Naive thymus-derived CD4-positive, alpha-beta T cell (primary cell): ENCODE measurements at regions not wholly inside any gene's neighbourhood (a gene's known extent, or its start where the extent isn't known, plus 50 kb on each side); places are given as distances from the start of the nearest gene placed in this dataset.

ENCODE experiments used
- ATAC-seq: fragments of 150-1000 bp; cut with Tn5 transposase; 2 replicates; pipeline ENCODE4 v1.10.0; 2021; ENCODE audit warnings: mild to moderate bottlenecking, moderate library complexity
- CTCF ChIA-PET: fragments of 350-600 bp; sonication (Branson Sonifier 250); formaldehyde crosslinking; loops from one replicate; lab custom pipeline; 2021; ENCODE audit warnings: antibody characterized with exemption; lab: Charles Lee
- POLR2A ChIA-PET: fragments of 350-600 bp; sonication (Branson Sonifier 250); formaldehyde crosslinking; loops from one replicate; lab custom pipeline; 2021; ENCODE audit warnings: antibody characterized with exemption, inconsistent platforms; lab: Charles Lee
- DNase-seq, 9 donors: peaks; one replicate each; pipeline versions ENCODE4 v3.0.0 to v3.0.0-alpha.2; 2020 to 2022; ENCODE audit warnings: mixed read lengths in 1 of 9
- H3K27ac ChIP-seq: one replicate; pipeline ENCODE4 v1.7.0; 2013; ENCODE audit warnings: mild to moderate bottlenecking, low read depth, low read length, moderate library complexity
- H3K27me3 ChIP-seq, 2 donors: one replicate each; pipeline ENCODE4 v1.7.0; 2013; ENCODE audit warnings: low read length in 2 of 2, mild to moderate bottlenecking in 2 of 2, moderate library complexity in 2 of 2; ENCODE audit not compliant: control insufficient read depth in 2 of 2, insufficient read depth in 2 of 2
- H3K36me3 ChIP-seq, 3 experiments: 1 replicate in 2 of 3; 2 replicates in 1 of 3; pipeline ENCODE4 v1.7.0; 2013; ENCODE audit warnings: low read length in 3 of 3, mild to moderate bottlenecking in 3 of 3, moderate library complexity in 1 of 3; ENCODE audit not compliant: insufficient read depth in 3 of 3, control insufficient read depth in 2 of 3
- H3K4me1 ChIP-seq, 2 donors: one replicate each; pipeline ENCODE4 v1.7.0; 2013; ENCODE audit warnings: low read length in 2 of 2, mild to moderate bottlenecking in 2 of 2, moderate library complexity in 1 of 2; ENCODE audit not compliant: control insufficient read depth in 2 of 2, insufficient read depth in 2 of 2
- H3K4me3 ChIP-seq: 2 replicates; pipeline ENCODE4 v1.7.0; 2013; ENCODE audit warnings: mild to moderate bottlenecking, low read length
- H3K9me3 ChIP-seq, 3 experiments: 1 replicate in 2 of 3; 2 replicates in 1 of 3; pipeline ENCODE4 v1.7.0; 2013; ENCODE audit warnings: low read length in 3 of 3; ENCODE audit not compliant: control insufficient read depth in 2 of 3
- H3K27ac Mint-ChIP-seq, 9 donors: one replicate each; pipeline ENCODE4 v1.8.0; 2020 to 2022; ENCODE audit warnings: mixed read lengths in 9 of 9, mild to moderate bottlenecking in 8 of 9, moderate library complexity in 5 of 9, inconsistent platforms in 2 of 9
- H3K27me3 Mint-ChIP-seq, 5 donors: one replicate each; pipeline ENCODE4 v1.8.0; 2021 to 2022; ENCODE audit warnings: mixed read lengths in 5 of 5, mild to moderate bottlenecking in 1 of 5
- H3K36me3 Mint-ChIP-seq, 5 donors: one replicate each; pipeline ENCODE4 v1.8.0; 2020 to 2022; ENCODE audit warnings: mixed read lengths in 5 of 5, mild to moderate bottlenecking in 3 of 5, inconsistent platforms in 1 of 5
- H3K4me1 Mint-ChIP-seq, 7 donors: one replicate each; pipeline ENCODE4 v1.8.0; 2020 to 2022; ENCODE audit warnings: mixed read lengths in 7 of 7, mild to moderate bottlenecking in 3 of 7, inconsistent platforms in 1 of 7
- H3K4me3 Mint-ChIP-seq, 10 donors: one replicate each; pipeline ENCODE4 v1.8.0; 2020 to 2022; ENCODE audit warnings: mild to moderate bottlenecking in 10 of 10, mixed read lengths in 10 of 10, moderate library complexity in 6 of 10, inconsistent platforms in 2 of 10
- H3K9me3 Mint-ChIP-seq, 11 donors: one replicate each; pipeline ENCODE4 v1.8.0; 2020 to 2022; ENCODE audit warnings: mixed read lengths in 11 of 11, mild to moderate bottlenecking in 4 of 11, inconsistent platforms in 1 of 11, moderate library complexity in 1 of 11
- intact Hi-C, 2 donors: fragments of 100-400 bp; cut with micrococcal nuclease; formaldehyde crosslinking; loops; one replicate each; pipeline ENCODE4 v1.15.1; 2023

DNA sequence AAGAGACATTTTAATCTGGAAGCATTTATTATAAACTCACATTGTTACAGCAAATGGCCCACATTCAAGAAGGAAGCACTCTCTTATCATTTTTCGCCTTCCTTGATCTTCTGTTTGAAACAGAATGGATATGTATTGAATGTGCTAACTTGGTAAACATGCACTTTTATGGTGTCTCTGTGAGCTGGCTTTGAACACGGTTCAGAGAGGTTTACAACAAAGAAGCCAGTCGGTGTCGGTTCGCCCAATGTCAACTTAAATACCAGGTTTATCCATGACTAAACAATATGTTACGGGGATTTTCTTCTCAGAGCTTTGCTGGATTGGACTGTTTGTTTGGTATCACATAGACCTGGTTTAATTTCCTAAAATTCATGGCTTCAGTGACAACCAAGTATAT is 226.4 kb downstream of the TGFB2 start:
- DNase-seq = no peak
- no peaks in the 10 kb centered on the region for H3K4me1 ChIP-seq
- H3K27me3 Mint-ChIP-seq = no peaks in the 10 kb centered on the region
- no peaks in the 10 kb centered on the region for H3K4me1 Mint-ChIP-seq
- no peaks in the 10 kb centered on the region for H3K36me3 Mint-ChIP-seq
- H3K4me3 Mint-ChIP-seq = no peak overlapping the region
- no peak overlapping the region for H3K27ac ChIP-seq
- H3K27me3 ChIP-seq = no peaks in the 10 kb centered on the region
- no peaks in the 10 kb centered on the region for H3K9me3 ChIP-seq
- ATAC-seq = no peak
- ChIA-PET CTCF (no interaction called here), POLR2A (no interaction called here)
- intact Hi-C loops = no loop called here
- H3K36me3 ChIP-seq = no peaks in the 10 kb centered on the region
- H3K4me3 ChIP-seq = no peak overlapping the region
- H3K27ac Mint-ChIP-seq = no peak overlapping the region
- H3K9me3 Mint-ChIP-seq = peaks cover 0 to 6% (median 0%) of the 10 kb centered on the region in 11 donors

DNA sequence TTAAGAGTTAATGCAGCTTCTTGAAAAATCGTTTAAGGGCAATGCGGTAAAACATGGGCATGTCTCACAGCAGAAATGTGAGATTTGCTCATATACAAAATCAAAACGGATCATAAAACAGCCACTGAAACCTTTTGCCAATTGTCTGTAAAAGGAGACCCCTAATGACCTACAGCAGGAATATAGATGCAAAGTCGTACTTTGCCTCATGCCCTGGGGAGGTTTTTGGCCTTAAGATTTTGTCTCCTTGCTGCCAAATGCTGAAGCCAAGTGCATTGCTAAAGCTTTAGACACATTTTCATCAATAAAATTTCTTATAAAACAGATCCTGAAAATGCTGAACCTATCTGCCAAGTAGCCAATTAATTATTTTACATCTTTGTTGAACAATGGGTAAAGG is 226.9 kb downstream of the TGFB2 start:
- no peaks in the 10 kb centered on the region for H3K36me3 Mint-ChIP-seq
- peaks cover 0 to 7% (median 0%) of the 10 kb centered on the region in 11 donors for H3K9me3 Mint-ChIP-seq
- H3K27me3 Mint-ChIP-seq = no peaks in the 10 kb centered on the region
- Histone ChIP-seq H3K27ac (no peak overlapping the region), H3K4me1 (no peaks in the 10 kb centered on the region), H3K4me3 (no peak overlapping the region), H3K9me3 (no peaks in the 10 kb centered on the region), H3K27me3 (no peaks in the 10 kb centered on the region), H3K36me3 (no peaks in the 10 kb centered on the region)
- CTCF ChIA-PET = no interaction called here
- ATAC-seq (no peak), DNase-seq (no peak)
- no peaks in the 10 kb centered on the region for H3K4me1 Mint-ChIP-seq
- H3K27ac Mint-ChIP-seq = no peak overlapping the region
- no peak overlapping the region for H3K4me3 Mint-ChIP-seq
- intact Hi-C loops = no loop called here
- POLR2A ChIA-PET = no interaction called here

DNA sequence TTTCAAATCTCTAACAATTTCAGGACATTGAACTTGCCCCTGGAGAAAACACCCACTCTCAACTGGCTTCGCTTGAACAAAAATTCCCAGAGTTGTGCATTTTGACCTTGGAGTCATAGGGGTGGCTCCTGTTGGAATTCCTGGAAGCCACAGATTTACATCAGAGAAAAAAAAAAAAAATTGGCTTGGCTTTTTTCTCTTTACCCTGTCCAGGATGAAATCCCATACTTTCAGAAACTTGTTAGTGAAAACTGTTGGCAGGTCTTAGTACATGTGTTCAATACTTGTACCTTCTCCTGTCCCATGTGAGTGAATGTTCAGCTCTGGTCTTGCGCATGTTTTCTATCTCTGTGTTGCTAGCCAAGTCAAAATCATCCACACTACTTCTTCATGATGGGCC is 228.8 kb downstream of the TGFB2 start:
- ChIA-PET POLR2A (no interaction called here), CTCF (no interaction called here)
- H3K36me3 Mint-ChIP-seq = no peaks in the 10 kb centered on the region
- intact Hi-C loops = no loop called here
- Histone ChIP-seq H3K4me3 (no peak overlapping the region), H3K9me3 (no peaks in the 10 kb centered on the region), H3K27me3 (no peaks in the 10 kb centered on the region), H3K36me3 (no peaks in the 10 kb centered on the region), H3K4me1 (no peaks in the 10 kb centered on the region), H3K27ac (no peak overlapping the region)
- H3K4me3 Mint-ChIP-seq = no peak overlapping the region
- no peaks in the 10 kb centered on the region for H3K4me1 Mint-ChIP-seq
- H3K27me3 Mint-ChIP-seq = no peaks in the 10 kb centered on the region
- H3K27ac Mint-ChIP-seq = no peak overlapping the region
- DNase-seq (no peak), ATAC-seq (no peak)
- H3K9me3 Mint-ChIP-seq = peaks cover 0 to 4% (median 2%) of the 10 kb centered on the region in 11 donors

DNA sequence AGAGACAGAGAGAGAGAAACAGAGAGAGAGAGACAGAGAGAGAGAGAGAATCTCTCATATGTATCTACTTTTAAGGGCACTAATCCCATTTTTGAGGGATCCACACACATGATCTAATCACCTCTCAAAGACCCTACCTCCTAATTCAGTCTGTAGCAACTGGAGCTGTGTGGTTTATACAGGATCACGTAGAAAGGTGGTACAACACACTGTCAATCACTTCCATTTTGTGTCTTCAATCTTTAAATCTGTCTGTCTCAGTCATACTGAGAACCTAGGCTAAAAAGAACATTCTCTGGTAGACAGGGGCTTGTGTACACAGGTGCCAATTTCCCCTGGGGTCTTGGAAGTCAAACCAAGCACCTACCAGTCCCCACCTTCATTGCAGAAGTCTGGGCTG is 229.9 kb downstream of the TGFB2 start:
- Histone ChIP-seq H3K9me3 (no peaks in the 10 kb centered on the region), H3K36me3 (no peaks in the 10 kb centered on the region), H3K4me3 (no peak overlapping the region), H3K27me3 (no peaks in the 10 kb centered on the region), H3K4me1 (no peaks in the 10 kb centered on the region), H3K27ac (no peak overlapping the region)
- intact Hi-C loops = no loop called here
- POLR2A ChIA-PET = no interaction called here
- Mint-ChIP-seq H3K9me3 (peaks cover 0 to 4% (median 2%) of the 10 kb centered on the region in 11 donors), H3K27ac (no peak overlapping the region), H3K36me3 (no peaks in the 10 kb centered on the region), H3K4me3 (no peak overlapping the region), H3K27me3 (no peaks in the 10 kb centered on the region), H3K4me1 (no peaks in the 10 kb centered on the region)
- ATAC-seq (no peak), DNase-seq (no peak)
- CTCF ChIA-PET = interaction anchor here (0.7 kb wide), 1 partner anchor 1575 kb away, joined by 3 read pairs; no protein-coding TSS in a partner anchor

DNA sequence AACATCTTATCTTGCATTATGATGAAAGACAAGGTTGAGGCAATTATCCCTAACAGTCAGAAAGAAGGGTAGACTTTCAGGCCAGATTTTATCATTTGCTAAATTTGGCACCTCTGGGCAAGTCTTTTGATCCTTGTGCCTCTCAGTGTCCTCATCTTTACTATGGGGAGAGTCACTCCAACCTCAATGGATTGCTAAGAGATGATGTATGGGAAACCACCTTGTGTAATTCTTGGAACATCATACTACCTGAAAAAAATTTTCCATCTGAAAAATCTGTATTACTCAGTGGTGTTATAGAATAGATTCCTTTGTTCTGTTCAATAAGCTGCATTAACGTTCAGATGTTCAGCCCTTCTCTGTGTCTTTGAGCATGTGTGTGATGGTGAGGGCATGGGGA is 230.7 kb downstream of the TGFB2 start:
- POLR2A ChIA-PET = no interaction called here
- intact Hi-C loops = no loop called here

DNA sequence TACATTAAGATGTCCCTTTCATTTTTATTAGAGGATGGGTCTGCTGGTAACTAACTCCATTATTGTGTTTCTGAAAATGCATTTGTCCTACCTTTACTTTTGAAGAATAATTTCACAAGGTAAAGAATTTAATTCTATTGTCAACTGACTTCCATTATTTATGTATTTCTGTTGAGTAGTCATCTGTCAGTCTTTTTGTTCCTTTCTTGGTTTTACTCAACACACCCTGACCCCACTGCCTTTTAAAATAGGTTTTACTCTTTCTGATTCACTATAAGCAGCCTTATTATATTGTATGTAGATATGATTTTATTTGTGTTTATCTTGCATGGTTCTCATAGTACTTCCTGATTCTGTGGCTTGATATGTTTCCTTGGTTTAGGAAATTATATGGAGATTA is 237.5 kb downstream of the TGFB2 start:
- POLR2A ChIA-PET = no interaction called here
- H3K27me3 Mint-ChIP-seq = peaks cover 0 to 6% (median 4%) of the 10 kb centered on the region in 5 donors
- no peak overlapping the region for H3K27ac Mint-ChIP-seq
- Histone ChIP-seq H3K9me3 (no peaks in the 10 kb centered on the region), H3K4me1 (no peaks in the 10 kb centered on the region), H3K27ac (no peak overlapping the region), H3K27me3 (no peaks in the 10 kb centered on the region), H3K36me3 (no peaks in the 10 kb centered on the region), H3K4me3 (no peak overlapping the region)
- H3K4me3 Mint-ChIP-seq = no peak overlapping the region
- CTCF ChIA-PET = no interaction called here
- ATAC-seq (no peak), DNase-seq (no peak)
- intact Hi-C loops = no loop called here
- peaks cover 0 to 15% (median 5%) of the 10 kb centered on the region in 11 donors for H3K9me3 Mint-ChIP-seq
- H3K36me3 Mint-ChIP-seq = no peaks in the 10 kb centered on the region
- H3K4me1 Mint-ChIP-seq = no peaks in the 10 kb centered on the region

More for the DNA sequence above, 230.7 kb downstream of the TGFB2 start:
- Histone ChIP-seq H3K4me3 (no peak overlapping the region), H3K4me1 (no peaks in the 10 kb centered on the region), H3K27me3 (no peaks in the 10 kb centered on the region), H3K36me3 (no peaks in the 10 kb centered on the region), H3K9me3 (no peaks in the 10 kb centered on the region), H3K27ac (no peak overlapping the region)
- no peaks in the 10 kb centered on the region for H3K4me1 Mint-ChIP-seq
- CTCF ChIA-PET = interaction anchor here (0.6 to 0.7 kb wide), 2 partner anchors 1576 to 1948 kb away, joined by 3 to 4 read pairs; no protein-coding TSS in a partner anchor
- DNase-seq (no peak), ATAC-seq (no peak)
- H3K36me3 Mint-ChIP-seq = no peaks in the 10 kb centered on the region
- H3K9me3 Mint-ChIP-seq = peaks cover 0 to 4% (median 2%) of the 10 kb centered on the region in 11 donors
- no peak overlapping the region for H3K4me3 Mint-ChIP-seq
- H3K27ac Mint-ChIP-seq = no peak overlapping the region
- H3K27me3 Mint-ChIP-seq = no peaks in the 10 kb centered on the region

DNA sequence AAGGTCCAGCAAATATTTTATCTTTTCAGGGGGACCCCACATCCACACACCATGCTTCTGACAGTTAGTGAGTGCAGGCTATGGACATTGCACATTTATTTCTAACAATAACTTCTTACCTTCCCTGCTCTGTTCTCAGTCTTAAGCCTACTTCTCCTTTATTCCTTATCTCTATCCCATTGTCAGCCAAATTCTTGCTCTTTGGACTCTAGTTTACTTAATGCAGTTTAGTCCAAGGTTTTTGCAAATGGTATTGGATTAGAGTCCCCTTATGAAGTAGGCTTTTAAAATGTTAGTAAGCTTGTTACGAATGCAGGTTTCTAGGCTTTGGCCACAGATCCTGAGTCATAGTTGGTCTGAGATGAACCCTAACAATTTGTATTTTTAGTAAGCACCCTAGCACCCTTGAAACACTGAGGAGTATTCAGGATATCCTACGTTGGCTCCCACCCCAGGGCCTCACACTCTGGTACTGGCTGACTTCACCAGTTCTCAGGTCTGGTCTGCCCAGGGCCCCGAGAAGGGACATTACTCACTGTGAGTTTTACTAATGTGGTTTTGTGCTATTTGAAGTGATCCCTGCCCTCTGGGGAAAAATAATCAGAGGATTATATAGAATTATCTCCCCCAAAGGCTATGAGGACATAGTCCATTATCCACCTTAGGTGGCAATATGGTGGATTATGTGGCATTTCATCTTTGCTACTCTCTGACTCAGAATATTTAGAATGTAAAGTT is 239.5 kb downstream of the TGFB2 start:
- CTCF ChIA-PET = no interaction called here
- H3K4me3 ChIP-seq = no peak overlapping the region

More for the DNA sequence above, 239.5 kb downstream of the TGFB2 start:
- no peak overlapping the region for H3K4me3 Mint-ChIP-seq
- no peaks in the 10 kb centered on the region for H3K36me3 Mint-ChIP-seq
- no peaks in the 10 kb centered on the region for H3K9me3 ChIP-seq
- peaks cover 0 to 6% (median 4%) of the 10 kb centered on the region in 5 donors for H3K27me3 Mint-ChIP-seq
- intact Hi-C loops = no loop called here
- DNase-seq (no peak), ATAC-seq (no peak)
- no peaks in the 10 kb centered on the region for H3K27me3 ChIP-seq
- POLR2A ChIA-PET = no interaction called here
- H3K27ac ChIP-seq = no peak overlapping the region
- no peaks in the 10 kb centered on the region for H3K4me1 ChIP-seq
- H3K9me3 Mint-ChIP-seq = peaks cover 0 to 15% (median 5%) of the 10 kb centered on the region in 11 donors
- no peaks in the 10 kb centered on the region for H3K36me3 ChIP-seq
- no peak overlapping the region for H3K27ac Mint-ChIP-seq
- peaks cover 0 to 4% (median 0%) of the 10 kb centered on the region in 7 donors for H3K4me1 Mint-ChIP-seq
